ENCODE measurements at regions not wholly inside any gene's neighbourhood (a gene's known extent, or its start where the extent isn't known, plus 50 kb on each side); places are given as distances from the start of the nearest gene placed in this dataset.

DNA sequence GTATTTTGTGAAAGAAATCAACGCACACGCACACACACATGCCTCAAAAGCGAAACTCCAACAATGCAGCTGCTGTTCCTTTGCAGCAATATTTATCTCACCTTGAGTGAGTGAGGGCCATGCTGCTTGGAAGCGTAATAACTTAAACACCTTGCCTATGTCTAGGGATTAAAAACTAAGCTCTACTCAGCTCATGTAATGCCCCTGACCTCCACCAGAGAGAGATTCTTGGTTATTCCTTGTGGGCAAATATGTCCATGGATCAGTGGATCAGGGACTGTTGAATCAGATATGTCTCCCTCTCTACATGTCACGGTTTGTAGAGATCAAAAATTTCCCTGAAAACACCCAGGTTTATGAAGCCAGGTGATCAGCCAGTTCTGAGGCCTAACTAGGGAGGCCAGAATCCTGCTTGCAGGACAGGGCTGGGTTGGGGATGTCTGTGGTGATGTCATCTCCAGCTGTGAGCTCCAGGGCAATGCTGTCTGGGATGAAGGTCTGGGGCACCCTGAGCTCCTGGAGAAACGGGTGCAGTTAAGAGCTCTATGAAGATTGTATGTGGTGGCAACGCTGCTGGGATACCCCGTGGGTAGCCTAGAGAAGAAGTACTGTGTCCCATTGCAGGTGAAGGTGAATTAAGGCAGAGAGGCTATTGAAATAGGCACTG is 149.4 kb downstream of the KCNJ12 start:
- TF ChIP-seq, protein P1, sequence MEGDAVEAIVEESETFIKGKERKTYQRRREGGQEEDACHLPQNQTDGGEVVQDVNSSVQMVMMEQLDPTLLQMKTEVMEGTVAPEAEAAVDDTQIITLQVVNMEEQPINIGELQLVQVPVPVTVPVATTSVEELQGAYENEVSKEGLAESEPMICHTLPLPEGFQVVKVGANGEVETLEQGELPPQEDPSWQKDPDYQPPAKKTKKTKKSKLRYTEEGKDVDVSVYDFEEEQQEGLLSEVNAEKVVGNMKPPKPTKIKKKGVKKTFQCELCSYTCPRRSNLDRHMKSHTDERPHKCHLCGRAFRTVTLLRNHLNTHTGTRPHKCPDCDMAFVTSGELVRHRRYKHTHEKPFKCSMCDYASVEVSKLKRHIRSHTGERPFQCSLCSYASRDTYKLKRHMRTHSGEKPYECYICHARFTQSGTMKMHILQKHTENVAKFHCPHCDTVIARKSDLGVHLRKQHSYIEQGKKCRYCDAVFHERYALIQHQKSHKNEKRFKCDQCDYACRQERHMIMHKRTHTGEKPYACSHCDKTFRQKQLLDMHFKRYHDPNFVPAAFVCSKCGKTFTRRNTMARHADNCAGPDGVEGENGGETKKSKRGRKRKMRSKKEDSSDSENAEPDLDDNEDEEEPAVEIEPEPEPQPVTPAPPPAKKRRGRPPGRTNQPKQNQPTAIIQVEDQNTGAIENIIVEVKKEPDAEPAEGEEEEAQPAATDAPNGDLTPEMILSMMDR (IDR thresholded peaks at IDR 0.05) = no peak
- ATAC-seq (no peak), FAIRE-seq (no peak)

DNA sequence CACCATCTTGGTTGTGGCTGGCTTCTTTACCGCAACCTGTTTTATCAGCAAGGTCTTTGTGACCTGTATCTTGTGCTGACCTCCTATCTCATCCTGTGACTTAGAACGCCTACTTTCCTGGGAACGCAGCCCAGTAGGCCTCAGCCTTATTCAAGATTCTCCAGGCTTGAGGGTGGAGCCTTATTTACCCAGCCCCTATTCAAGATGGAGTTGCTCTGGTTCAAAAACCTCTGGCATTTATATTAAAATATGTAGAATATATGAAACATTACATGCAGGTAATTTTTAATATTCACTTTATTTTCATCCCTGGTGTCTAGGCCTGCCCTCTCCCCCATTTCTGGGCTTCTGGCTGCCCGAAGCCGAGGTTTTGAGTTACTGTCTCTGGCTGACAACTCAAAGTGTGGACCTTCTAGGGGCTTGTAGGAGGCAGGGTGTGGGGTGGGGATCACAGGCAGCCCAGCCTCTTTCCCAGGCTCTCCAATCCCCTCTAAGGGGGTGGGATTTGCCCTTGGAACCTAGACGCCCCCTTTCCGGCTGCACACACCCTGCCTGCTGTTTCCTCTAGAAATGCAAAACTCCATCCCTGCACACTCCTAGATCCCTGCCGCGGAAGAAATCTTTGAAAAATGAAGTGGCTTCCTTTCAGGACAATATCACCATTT is 152.0 kb downstream of the KCNJ12 start:
- WGBS, 2 donors = 86 to 90% methylated on average over 9 of the region's 9 CpGs
- H3K4me3 ChIP-seq = no peak overlapping the region
- FAIRE-seq (no peak), ATAC-seq (no peak), DNase-seq (no peak)
- H3K9me3 ChIP-seq = no peaks in the 10 kb centered on the region
- TF ChIP-seq, protein P1 (IDR thresholded peaks at IDR 0.05) = no peak
- H3K27me3 ChIP-seq = no peaks in the 10 kb centered on the region
- intact Hi-C loops (cut with DNase I) = no loop called here
- no peaks in the 10 kb centered on the region for H3K4me1 ChIP-seq
- H3K27ac ChIP-seq = no peak overlapping the region
- H3K36me3 ChIP-seq = no peaks in the 10 kb centered on the region

More for the DNA sequence above, 149.4 kb downstream of the KCNJ12 start:
- Histone ChIP-seq H3K27ac (no peak overlapping the region), H3K9me3 (no peaks in the 10 kb centered on the region), H3K4me3 (no peak overlapping the region), H3K27me3 (no peaks in the 10 kb centered on the region), H3K36me3 (no peaks in the 10 kb centered on the region), H3K4me1 (no peaks in the 10 kb centered on the region)
- no peak for DNase-seq
- WGBS, 2 donors = 76 to 77% methylated on average over 8 of the region's 8 CpGs
- intact Hi-C loops (cut with DNase I) = no loop called here

DNA sequence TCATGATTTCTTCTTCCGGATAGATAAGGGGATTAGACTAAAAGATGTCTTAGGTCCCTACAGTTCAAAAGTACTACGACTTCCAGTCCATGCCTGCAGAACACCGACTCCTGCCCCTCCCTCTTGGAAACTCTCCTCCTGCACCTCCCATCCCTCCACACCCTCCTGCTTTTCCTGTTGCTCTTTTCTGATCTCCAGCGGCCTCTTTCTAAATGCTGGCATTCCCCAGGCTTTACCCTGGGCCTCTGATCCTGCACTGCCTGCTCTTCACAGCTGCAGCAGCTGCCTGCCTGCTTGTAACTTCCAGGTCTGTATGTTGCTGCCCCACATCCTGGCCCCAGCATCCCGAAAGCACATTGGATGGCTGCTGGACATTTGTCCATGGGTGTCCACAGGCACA is 154.2 kb downstream of the KCNJ12 start:
- H3K27ac ChIP-seq = no peak overlapping the region
- WGBS, 2 donors = 69 to 76% methylated on average over 5 of the region's 5 CpGs

DNA sequence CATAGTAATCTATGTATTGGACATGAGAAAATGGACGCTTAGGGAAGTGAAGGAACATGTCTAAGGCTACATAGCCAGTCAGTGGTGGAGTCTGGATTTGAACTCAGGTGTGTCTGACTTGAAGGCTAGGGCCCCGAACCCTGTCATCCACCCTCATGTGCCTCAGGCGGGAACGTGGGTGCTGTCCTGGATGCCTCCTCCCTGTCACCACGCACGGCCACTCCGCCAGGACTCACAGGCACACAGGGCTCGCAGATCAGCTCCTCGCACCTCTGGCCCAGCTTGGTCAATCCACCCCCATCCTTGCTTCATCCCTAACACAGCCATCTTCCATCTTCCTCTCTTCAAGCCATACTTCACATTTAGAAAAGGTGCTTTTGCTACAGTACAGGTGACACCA is 154.7 kb downstream of the KCNJ12 start:
- Histone ChIP-seq H3K4me1 (no peaks in the 10 kb centered on the region), H3K27ac (no peak overlapping the region), H3K4me3 (no peak overlapping the region), H3K27me3 (no peaks in the 10 kb centered on the region), H3K36me3 (peaks cover 0 to 15% (median 0%) of the 10 kb centered on the region in 3 donors), H3K9me3 (no peaks in the 10 kb centered on the region)
- no peak for FAIRE-seq
- no peak for ATAC-seq
- TF ChIP-seq, protein P1 (IDR thresholded peaks at IDR 0.05) = no peak
- DNase-seq = no peak
- 95% methylated on average over 9 of the region's 9 CpGs for WGBS, 2 donors
- intact Hi-C loops (cut with DNase I) = no loop called here

More for the DNA sequence above, 154.2 kb downstream of the KCNJ12 start:
- no peak for DNase-seq
- intact Hi-C loops (cut with DNase I) = no loop called here
- no peak for ATAC-seq
- Histone ChIP-seq H3K36me3 (peaks cover 0 to 15% (median 0%) of the 10 kb centered on the region in 3 donors), H3K4me3 (no peak overlapping the region), H3K27me3 (no peaks in the 10 kb centered on the region), H3K9me3 (no peaks in the 10 kb centered on the region), H3K4me1 (no peaks in the 10 kb centered on the region)
- no peak for FAIRE-seq
- TF ChIP-seq, protein P1 (IDR thresholded peaks at IDR 0.05) = no peak
